ENCODE measurements at regions not wholly inside any gene's neighbourhood (a gene's known extent, or its start where the extent isn't known, plus 50 kb on each side); places are given as distances from the start of the nearest gene placed in this dataset.
"Not testable (repeated sequence)": the region's sequence is repeated elsewhere in the genome, so short reads cannot be mapped to it uniquely, and the experiment has no call there.

GRCh38 chr9:135378751-135379150, 100.8 kb upstream of the PPP1R26 start:
- DNase-seq (ENCODE audit: low read depth in 2 of 2), result no peak

DNA sequence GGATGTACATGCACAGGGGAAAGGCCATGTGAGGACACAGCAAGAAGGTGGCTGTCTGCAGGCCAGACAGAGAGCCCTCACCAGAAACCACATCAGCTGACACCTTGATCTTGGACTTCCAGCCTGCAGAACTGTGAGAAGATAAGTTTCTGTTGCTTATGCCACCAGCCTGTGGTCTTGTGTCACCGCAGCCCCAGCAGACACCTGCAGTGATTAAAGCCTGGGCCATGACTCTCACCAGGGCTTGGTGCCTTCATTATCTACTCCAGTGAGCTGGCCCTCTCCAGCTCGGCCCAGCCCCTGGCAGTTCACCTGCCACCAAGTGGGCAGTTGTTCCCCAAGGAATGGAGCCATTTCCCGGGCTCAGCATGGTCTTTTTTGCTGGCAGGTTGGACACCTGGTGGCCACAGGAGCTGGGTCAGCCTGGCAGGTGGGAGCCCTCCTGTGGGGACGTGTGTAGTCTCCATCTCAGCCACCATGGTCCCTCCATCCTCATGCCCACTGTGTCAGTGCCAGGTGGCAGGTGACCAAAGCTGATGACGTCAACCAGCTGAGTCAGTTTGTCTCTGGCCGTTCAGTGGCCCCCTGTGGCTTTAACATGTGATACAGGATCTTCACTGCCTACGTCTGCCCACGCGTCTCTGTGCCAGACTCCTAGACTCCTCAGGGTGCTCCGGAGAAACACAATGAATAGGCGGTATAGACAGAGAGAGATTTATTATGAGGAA, 99.9 kb upstream of the PPP1R26 start:
- DNase-seq (ENCODE audit: low read depth in 2 of 2), result no peak

- no peak for DNase-seq (ENCODE audit: low read depth in 2 of 2)
Observed at GRCh38 chr9:135380311-135380960, 99.1 kb upstream of the PPP1R26 start.

- no peak for DNase-seq (ENCODE audit: low read depth in 2 of 2)
Observed at GRCh38 chr9:135381762-135382310, 97.7 kb upstream of the PPP1R26 start.

DNA sequence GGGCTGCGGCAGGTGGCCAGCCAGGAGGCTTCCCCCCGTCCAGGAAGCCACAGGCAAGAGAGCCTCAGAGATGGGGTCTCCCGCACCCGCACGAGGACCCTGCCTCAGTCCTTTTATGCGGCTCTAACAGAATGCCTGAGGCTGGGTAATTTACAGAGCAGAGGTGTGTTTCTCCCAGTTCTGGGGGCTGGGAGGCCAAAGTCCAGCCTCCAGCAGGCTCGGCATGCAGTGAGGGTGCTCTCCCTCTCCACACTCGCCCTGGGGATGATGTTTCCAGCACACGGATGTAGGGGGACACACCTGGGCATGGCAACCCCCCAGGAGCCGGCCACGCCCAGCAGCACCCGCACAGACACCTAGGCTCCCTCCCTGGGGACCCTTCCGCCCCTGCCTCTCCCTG, 95.4 kb upstream of the PPP1R26 start:
- DNase-seq (ENCODE audit: low read depth in 2 of 2), result no peak

GRCh38 chr9:135384815-135385405, 94.7 kb upstream of the PPP1R26 start:
- DNase-seq (ENCODE audit: low read depth in 2 of 2), result not testable (repeated sequence)

DNA sequence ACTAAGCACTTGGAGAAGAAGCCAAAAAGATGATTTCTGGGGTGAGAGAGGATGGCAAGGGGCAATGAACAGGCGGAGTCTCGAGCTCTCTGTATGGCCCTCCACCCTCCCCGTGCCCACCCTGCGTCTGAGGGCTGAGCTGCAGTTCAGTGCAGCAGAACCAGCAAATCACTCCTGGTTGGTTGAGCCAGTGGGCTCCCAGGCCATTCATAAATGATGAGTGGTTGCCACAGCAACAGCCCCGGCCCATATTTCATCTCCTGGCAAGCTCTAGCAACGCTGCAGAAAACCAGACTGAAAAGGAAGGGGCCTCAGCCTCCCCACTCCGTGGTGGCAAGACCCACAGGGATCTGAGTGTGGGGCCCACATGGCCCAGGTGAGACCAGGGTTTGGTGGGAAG, 93.8 kb upstream of the PPP1R26 start:
- DNase-seq (ENCODE audit: low read depth in 2 of 2), result no peak

GRCh38 chr9:135387976-135388375, 91.6 kb upstream of the PPP1R26 start:
- DNase-seq (ENCODE audit: low read depth in 2 of 2), result no peak

GRCh38 chr9:135388530-135388929, 91.1 kb upstream of the PPP1R26 start:
- no peak for DNase-seq (ENCODE audit: low read depth in 2 of 2)

- no peak for DNase-seq (ENCODE audit: low read depth in 2 of 2)
Observed at GRCh38 chr9:135391759-135392158, 87.8 kb upstream of the PPP1R26 start.

- no peak for DNase-seq (ENCODE audit: low read depth in 2 of 2)
Observed at GRCh38 chr9:135392511-135392910, 87.1 kb upstream of the PPP1R26 start.

GRCh38 chr9:135394131-135394530, 85.5 kb upstream of the PPP1R26 start:
- DNase-seq (ENCODE audit: low read depth in 2 of 2), result no peak

- no peak for DNase-seq (ENCODE audit: low read depth in 2 of 2)
Observed at GRCh38 chr9:135394699-135395645, 84.6 kb upstream of the PPP1R26 start.

DNA sequence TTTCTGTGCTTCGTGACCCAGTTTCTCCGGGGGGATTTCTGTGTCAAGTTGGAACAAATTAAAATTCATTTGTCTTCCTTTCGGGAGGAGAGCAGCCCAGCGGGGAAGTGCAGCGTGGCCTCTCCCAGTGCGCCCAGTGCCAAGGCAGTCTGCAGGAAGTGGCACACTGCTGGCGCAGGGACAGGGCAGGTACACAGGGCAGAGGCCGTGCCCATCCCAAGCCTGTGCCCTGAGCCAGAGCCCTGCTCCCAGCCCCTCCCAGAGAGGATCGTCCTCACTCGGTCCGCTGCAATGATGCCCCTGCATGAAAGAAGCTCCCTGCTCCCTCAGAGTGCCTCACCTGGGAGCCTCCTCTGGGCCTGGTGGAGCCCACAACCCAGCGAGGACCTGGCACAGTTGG, 82.4 kb upstream of the PPP1R26 start:
- no peak for DNase-seq (ENCODE audit: low read depth in 2 of 2)

- no peak for DNase-seq (ENCODE audit: low read depth in 2 of 2)
Observed at GRCh38 chr9:135399000-135399649, 80.5 kb upstream of the PPP1R26 start.

- no peak for DNase-seq (ENCODE audit: low read depth in 2 of 2)
Observed at GRCh38 chr9:135400496-135400895, 79.1 kb upstream of the PPP1R26 start.

DNA sequence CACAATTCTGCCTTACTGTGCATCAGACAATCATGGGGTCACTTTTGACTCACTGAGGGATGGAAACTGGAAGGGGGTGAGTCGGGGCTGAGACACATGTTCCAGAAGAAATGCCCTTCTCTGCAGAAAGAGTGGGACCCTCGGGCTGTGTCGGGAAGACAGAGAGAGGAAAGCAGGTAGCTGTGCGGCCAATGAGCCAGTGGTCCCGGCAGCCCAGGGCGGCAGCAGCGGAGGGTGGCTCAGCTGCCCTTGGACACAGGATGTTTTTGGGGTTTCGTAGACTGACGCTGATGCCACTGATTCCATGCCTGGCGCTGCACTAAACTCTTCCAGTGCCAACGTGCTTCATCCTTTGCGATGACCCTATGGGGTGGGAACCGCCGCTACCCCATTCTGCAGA, 78.4 kb upstream of the PPP1R26 start:
- no peak for DNase-seq (ENCODE audit: low read depth in 2 of 2)

DNA sequence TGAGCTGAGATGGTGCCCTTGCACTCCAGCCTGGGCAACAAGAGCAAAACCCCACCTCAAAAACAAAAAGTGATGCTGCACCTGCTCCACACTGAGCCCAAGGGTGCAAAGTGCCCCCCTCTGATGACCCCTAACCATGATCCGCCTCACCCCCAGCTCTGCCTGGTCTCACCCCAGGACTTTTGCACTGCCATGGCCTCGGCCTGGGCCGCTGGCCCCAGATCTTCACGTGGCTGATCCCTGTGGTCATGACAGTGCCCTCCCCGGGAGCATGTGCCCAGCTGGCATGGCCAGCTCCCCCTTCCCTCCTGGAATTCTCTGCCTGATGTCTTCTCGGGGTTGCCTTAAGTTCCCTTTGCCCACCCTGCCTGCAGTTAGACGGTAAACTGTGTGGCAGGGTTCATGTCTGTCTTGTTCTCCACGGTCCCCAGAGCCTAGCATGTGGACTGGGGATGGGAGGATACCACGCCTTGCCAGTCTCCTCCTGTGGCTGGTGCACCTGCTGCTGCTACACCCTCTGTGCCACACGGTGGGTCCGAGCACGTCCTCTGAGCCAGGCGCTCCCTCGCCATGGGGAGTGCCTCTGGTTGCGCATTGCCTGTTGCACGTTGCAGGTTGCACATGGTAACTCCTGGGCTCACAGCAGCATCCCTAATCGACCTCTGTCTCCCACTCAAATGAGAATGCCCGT, 77.4 kb upstream of the PPP1R26 start:
- no peak for DNase-seq (ENCODE audit: low read depth in 2 of 2)

DNA sequence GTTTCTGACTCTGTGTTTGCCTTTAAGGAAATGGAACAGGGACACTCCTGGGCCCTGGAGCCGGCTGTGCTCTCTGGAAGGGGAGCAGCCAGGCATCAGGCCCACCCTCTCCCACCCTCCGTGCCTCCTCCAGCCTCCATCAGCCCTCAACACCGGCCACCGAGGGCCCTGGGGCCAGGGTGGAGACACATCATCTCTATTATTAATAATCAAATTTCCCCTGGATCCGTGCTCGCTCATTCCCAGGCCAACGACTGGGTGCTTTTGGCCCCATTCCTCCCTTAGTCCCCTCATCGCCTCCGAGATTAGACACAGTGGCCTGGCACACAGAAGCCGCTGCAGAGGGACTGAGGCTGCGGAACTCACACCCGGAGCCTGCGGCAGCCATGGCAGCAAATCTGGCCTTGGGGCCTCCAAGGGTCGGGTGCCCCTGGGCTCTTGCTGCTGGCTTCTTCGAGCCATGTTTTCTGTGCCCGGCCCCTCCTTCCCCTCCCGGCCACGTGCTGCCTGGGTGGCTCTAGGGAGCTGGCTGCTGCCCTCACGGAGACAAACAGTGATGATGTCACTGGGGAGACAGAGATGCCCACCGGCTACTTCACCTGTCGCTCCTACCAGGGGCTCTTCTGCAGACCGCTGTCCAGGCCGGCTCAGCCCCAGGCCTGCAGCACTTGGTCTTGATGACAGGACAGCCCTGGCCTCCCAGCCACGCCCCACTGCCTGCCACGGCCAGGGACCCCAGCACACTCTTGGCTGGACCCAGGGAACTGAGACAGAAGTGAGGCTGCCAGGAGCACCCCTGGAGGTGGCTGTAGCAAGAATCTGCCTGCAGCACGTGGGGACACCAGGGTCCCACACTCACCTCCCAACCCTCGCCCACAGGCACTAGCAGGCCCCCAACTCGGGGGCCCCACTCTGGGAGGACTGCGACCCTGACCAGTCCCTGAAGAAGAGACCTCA, 76.6 kb upstream of the PPP1R26 start:
- no peak for DNase-seq (ENCODE audit: low read depth in 2 of 2)

All from stimulated activated CD8-positive, alpha-beta memory T cell treated with anti-CD3 and anti-CD28 coated beads, Interleukin-15, amount 100 ng/mL, for 48 hours (primary cell).